Heart right ventricle (tissue), 16 donors: ENCODE measurements at regions not wholly inside any gene's neighbourhood (a gene's known extent, or its start where the extent isn't known, plus 50 kb on each side); places are given as distances from the start of the nearest gene placed in this dataset.

ENCODE experiments used
- ATAC-seq, 8 donors: fragments of 200-7000 bp; cut with Tn5 transposase; one replicate each; pipeline ENCODE4 v1.9.1; 2020; ENCODE audit warnings: mild to moderate bottlenecking in 8 of 8, moderate library complexity in 8 of 8, moderate number of reproducible peaks in 1 of 8
- DNase-seq, 2 donors: peaks; one replicate each; pipeline ENCODE4 v3.0.0-alpha.2; 2020
- H3K27ac ChIP-seq, 10 donors: fragments of 200-600 bp; sonication (generic) in 2 of 10; one replicate each; pipeline versions ENCODE4 v1.5.0 to v1.8.0; 2020 to 2022; ENCODE audit warnings: mild to moderate bottlenecking in 3 of 10
- H3K27me3 ChIP-seq, 7 donors: fragments of 200-600 bp; one replicate each; pipeline ENCODE4 v1.8.0; 2021 to 2022; ENCODE audit warnings: mild to moderate bottlenecking in 2 of 7
- H3K36me3 ChIP-seq, 9 donors: fragments of 200-600 bp; sonication (generic) in 1 of 9; one replicate each; pipeline versions ENCODE4 v1.5.0 to v1.8.0; 2020 to 2022; ENCODE audit warnings: mild to moderate bottlenecking in 2 of 9
- H3K4me1 ChIP-seq, 9 donors: fragments of 200-600 bp; sonication (generic) in 1 of 9; one replicate each; pipeline versions ENCODE4 v1.5.0 to v1.8.0; 2020 to 2022; ENCODE audit warnings: mild to moderate bottlenecking in 4 of 9
- H3K4me3 ChIP-seq, 10 donors: fragments of 200-600 bp; sonication (generic) in 2 of 10; one replicate each; pipeline versions ENCODE4 v1.5.0 to v1.8.0; 2020 to 2022; ENCODE audit warnings: mild to moderate bottlenecking in 7 of 10, moderate library complexity in 2 of 10
- H3K9me3 ChIP-seq, 11 donors: fragments of 200-600 bp in 10 of 11; sonication (generic) in 2 of 11; one replicate each; pipeline versions ENCODE4 v1.5.0 to v1.8.0; 2013 to 2022; ENCODE audit warnings: mild to moderate bottlenecking in 2 of 11, control low read depth in 1 of 11, moderate library complexity in 1 of 11
- WGBS, 2 donors: extraction: QIAGEN DNeasy Blood & Tissue Kit; methylation state at CpG; one replicate each; pipeline ENCODE4 v1.1.7; 2013; ENCODE audit warnings: inconsistent platforms in 1 of 2; 5-methylcytosine and 5-hydroxymethylcytosine counted together
- intact Hi-C, 10 donors: fragments of 100-400 bp; cut with DNase I; formaldehyde crosslinking; loops; one replicate each; pipeline versions ENCODE4 v1.11.1 to v1.14.2; 2022
- TF ChIP-seq, protein P1 (sequence below), 9 donors: fragments of 200-600 bp; sonication (generic) in 2 of 9; IDR thresholded peaks; one replicate each; pipeline versions ENCODE4 v1.5.0 to v1.8.0; 2021 to 2022; ENCODE audit warnings: antibody characterized with exemption in 9 of 9, mild to moderate bottlenecking in 5 of 9, moderate library complexity in 1 of 9
- donor health status: Arrhythmogenic right ventricular cardiomyopathy.
- donor health status: ischemic (EF 13 %, LVEDD 7.1; RV severe dilation, severe dysfunction).
- donor health status: healthy with polysubstance abuse.
- donor health status: DM: no; HTN: yes; CAD: no.
- donor health status: DM: no; HTN: no; CAD: no.
- donor health status: ischemic (EF 25% LVEDD 6.9; RV normal size, moderate dysfunction).
- donor health status: ischemic (EF 25% LVEDD 5.7; RV mildly dilated, moderate dysfunction).
- donor health status: healthy.
- donor health status: DM: yes; HTN: yes; CAD: no.
- donor health status: Ischemic cardiomyopathy.
- donor health status: ischemic (EF 35%, LVEDD 5.7; RV mildly dilated, moderate dysfunction).
- donor health status: nonischemic (EF 11% LVEDD 7.7; RV severe dilation, severe dysfunction).
- donor health status: DM: yes; HTN: yes; CAD: no.
- donor health status: PGD.
- donor health status: ischemic (EF 29% LVEDD 5.4; RV normal size, mild dysfunction).
- donor health status: nonischemic (EF 23%, LVEDD 6.1; RV moderate dilation, normal function).

DNA sequence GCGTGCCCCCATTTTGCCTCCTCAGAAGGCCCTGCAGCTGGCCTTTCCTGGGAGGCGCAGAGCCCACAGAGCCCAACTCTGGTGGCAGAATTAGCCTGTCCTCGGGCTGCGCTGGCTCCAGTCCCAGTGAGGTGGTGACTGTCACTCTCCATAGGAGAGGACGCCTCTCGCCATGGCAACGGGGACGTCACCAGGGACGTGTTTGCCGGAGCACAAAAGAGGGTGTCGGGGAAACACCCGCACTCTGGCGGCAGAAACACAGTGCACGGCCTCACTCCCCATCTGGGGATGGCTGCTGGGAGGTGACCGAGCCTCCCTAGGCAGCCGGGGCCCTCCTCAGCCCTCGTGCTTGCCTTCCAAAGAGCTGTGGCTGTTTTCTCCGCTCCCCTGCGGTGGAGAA, 50.2 kb upstream of the NCOR2 start:
- Histone ChIP-seq H3K4me3 (no peak overlapping the region), H3K27ac (peak overlapping the region in 1 of 10 donors; percentile 55), H3K9me3 (peaks cover 0 to 8% (median 0%) of the 10 kb centered on the region in 11 donors), H3K27me3 (no peaks in the 10 kb centered on the region), H3K4me1 (peaks cover 3 to 44% (median 20%) of the 10 kb centered on the region in 9 donors), H3K36me3 (no peaks in the 10 kb centered on the region)
- ATAC-seq (peak in 7 of 8 donors; percentile 31 to 79 (median 55)), DNase-seq (peak; percentile 53 to 69)
- WGBS, 2 donors: 42 to 63% methylated on average over 19 of the region's 19 CpGs
- TF ChIP-seq, protein P1, sequence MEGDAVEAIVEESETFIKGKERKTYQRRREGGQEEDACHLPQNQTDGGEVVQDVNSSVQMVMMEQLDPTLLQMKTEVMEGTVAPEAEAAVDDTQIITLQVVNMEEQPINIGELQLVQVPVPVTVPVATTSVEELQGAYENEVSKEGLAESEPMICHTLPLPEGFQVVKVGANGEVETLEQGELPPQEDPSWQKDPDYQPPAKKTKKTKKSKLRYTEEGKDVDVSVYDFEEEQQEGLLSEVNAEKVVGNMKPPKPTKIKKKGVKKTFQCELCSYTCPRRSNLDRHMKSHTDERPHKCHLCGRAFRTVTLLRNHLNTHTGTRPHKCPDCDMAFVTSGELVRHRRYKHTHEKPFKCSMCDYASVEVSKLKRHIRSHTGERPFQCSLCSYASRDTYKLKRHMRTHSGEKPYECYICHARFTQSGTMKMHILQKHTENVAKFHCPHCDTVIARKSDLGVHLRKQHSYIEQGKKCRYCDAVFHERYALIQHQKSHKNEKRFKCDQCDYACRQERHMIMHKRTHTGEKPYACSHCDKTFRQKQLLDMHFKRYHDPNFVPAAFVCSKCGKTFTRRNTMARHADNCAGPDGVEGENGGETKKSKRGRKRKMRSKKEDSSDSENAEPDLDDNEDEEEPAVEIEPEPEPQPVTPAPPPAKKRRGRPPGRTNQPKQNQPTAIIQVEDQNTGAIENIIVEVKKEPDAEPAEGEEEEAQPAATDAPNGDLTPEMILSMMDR (IDR thresholded peaks at IDR 0.05): no peak
- intact Hi-C loops: no loop called here
